AG04449 (cell line): ENCODE measurements at regions not wholly inside any gene's neighbourhood (a gene's known extent, or its start where the extent isn't known, plus 50 kb on each side); places are given as distances from the start of the nearest gene placed in this dataset.
A peak's percentile ranks its signal among the peaks of the same experiment; 100 is the strongest.

ENCODE experiments used
- CTCF ChIA-PET: fragments of 350-600 bp; formaldehyde crosslinking; extraction: SDS; loops from one replicate; lab custom pipeline; 2021; ENCODE audit warnings: antibody characterized with exemption; lab: Yijun Ruan, JAX
- POLR2A ChIA-PET: fragments of 400-600, 350-600 bp; formaldehyde crosslinking; extraction: SDS; loops from one replicate; lab custom pipeline; 2020; ENCODE audit warnings: antibody characterized with exemption, inconsistent platforms; lab: Yijun Ruan, JAX
- DNase-seq: peaks from one replicate; pipeline ENCODE4 v3.0.0-alpha.2; 2010; ENCODE audit warnings: low read depth, low spot score
- H3K4me3 ChIP-seq: 2 replicates; pipeline ENCODE4 v1.5.1; 2011; ENCODE audit warnings: low read depth, mild to moderate bottlenecking, control low read depth, low read length
- CTCF ChIP-seq: IDR thresholded peaks from one replicate; pipeline ENCODE4 v1.5.1; 2011; ENCODE audit warnings: mild to moderate bottlenecking, moderate library complexity, low read length, control low read depth, inconsistent platforms; ENCODE audit not compliant: insufficient read depth; ENCODE audit errors: missing control alignments

- H3K4me3 ChIP-seq, result no peak overlapping the region
- CTCF ChIA-PET, result interaction anchor here (1.1 to 5.8 kb wide), 7 partner anchors 10 to 352 kb away, joined by 3 to 56 read pairs (median 8); no protein-coding TSS in a partner anchor
- DNase-seq, result no peak
- no peak for TF ChIP-seq CTCF
- POLR2A ChIA-PET, result no interaction called here
Measured at GRCh38 chr2:47270421-47270820, 94.1 kb upstream of the CALM2 start.

DNA sequence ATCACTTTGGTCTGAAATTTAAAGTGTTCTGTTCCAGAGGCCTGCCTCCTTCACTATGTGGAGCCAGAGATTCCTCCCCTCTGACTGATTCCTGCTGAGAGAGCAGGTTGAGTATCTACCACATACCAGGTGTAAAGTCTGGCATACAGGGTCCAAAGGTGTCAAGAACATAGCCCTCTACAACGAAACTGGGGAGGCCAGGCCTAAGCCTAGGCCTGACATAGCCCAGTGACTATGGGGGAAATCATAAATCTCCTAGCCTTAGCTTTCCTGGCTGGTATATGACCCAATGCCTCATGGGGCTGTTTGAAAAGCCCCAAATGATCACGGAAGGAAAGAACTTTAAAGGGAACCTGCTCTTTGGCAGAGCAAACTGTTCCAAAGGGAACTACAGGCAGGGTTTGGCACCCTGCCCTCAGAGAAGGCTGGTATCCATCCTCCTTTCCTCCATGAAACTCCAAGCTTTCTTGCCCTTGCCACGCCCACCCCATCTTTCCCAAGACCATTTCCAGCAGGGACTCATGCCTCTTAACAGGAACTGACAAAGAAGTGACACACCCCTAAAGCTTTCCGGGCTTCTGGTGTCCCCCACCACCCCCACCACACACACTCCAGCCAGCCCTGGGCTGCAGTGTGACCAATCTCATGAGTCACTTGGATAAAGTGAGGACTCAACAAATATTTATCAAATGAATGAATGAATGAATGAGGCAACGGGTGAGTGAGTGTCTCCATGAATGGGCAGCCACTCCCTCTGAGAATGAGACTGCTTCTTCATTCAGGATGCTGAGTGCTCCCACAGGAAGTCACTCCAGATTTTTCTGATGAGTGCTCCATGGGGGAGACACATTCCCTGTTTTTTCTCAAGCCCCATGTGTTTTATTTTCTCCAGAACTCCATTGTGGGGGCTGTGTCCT is 93.3 kb upstream of the CALM2 start:
- no peak overlapping the region for H3K4me3 ChIP-seq
- peak; percentile 91 for DNase-seq
- TF ChIP-seq CTCF, result no peak
- POLR2A ChIA-PET, result interaction anchor here (0.5 to 1.5 kb wide), 2 partner anchors 65 to 71 kb away, joined by 3 to 4 read pairs; no protein-coding TSS in a partner anchor
- CTCF ChIA-PET, result interaction anchor here (1.1 to 5.8 kb wide), 5 partner anchors 9 to 97 kb away, joined by 3 to 56 read pairs (median 8); no protein-coding TSS in a partner anchor

GRCh38 chr2:47267711-47268086 is 91.4 kb upstream of the CALM2 start:
- H3K4me3 ChIP-seq, result no peak overlapping the region
- no peak for DNase-seq
- TF ChIP-seq CTCF, result no peak
- POLR2A ChIA-PET, result no interaction called here
- CTCF ChIA-PET, result no interaction called here

- DNase-seq, result no peak
- ChIA-PET CTCF (no interaction called here), POLR2A (no interaction called here)
Measured at GRCh38 chr2:47266939-47267710, 90.8 kb upstream of the CALM2 start.

GRCh38 chr2:47265751-47266231 is 89.5 kb upstream of the CALM2 start:
- ChIA-PET CTCF (interaction anchor here (1.0 to 1.1 kb wide), 2 partner anchors 12 to 58 kb away, joined by 3 read pairs; no protein-coding TSS in a partner anchor), POLR2A (no interaction called here)
- no peak overlapping the region for H3K4me3 ChIP-seq
- no peak for TF ChIP-seq CTCF
- DNase-seq, result no peak

More at GRCh38 chr2:47266939-47267710, 90.8 kb upstream of the CALM2 start:
- TF ChIP-seq CTCF, result no peak
- no peak overlapping the region for H3K4me3 ChIP-seq
